Endothelial cell of umbilical vein (primary cell): ENCODE measurements at regions not wholly inside any gene's neighbourhood (a gene's known extent, or its start where the extent isn't known, plus 50 kb on each side); places are given as distances from the start of the nearest gene placed in this dataset.
"Not testable (repeated sequence)": the region's sequence is repeated elsewhere in the genome, so short reads cannot be mapped to it uniquely, and the experiment has no call there.

ENCODE experiments used
- BruUV-seq: library from RNA; stranded (reverse); fragments of 400-500 nt; replicated peaks from 2 replicates; lab custom pipeline; 2021; lab: Mats Ljungman, UMichigan
- CTCF ChIA-PET: fragments of 300-600, 350-600 bp; sonication (Branson Sonifier 250); formaldehyde crosslinking; loops from one replicate; lab custom pipeline; 2021; ENCODE audit warnings: antibody characterized with exemption, inconsistent platforms; lab: Charles Lee
- POLR2A ChIA-PET: fragments of 300-600, 350-600 bp; sonication (Branson Sonifier 250); formaldehyde crosslinking; loops from one replicate; lab custom pipeline; 2021; ENCODE audit warnings: antibody characterized with exemption, inconsistent platforms; lab: Charles Lee
- DNase-seq: peaks from one replicate; pipeline ENCODE4 v3.0.0-alpha.2; 2011; ENCODE audit warnings: low read depth, low spot score
- FAIRE-seq: peaks from 2 replicates; lab custom pipeline; 2011; peaks lifted over from hg19 to GRCh38; lab: Jason Lieb, UNC
- H2AFZ ChIP-seq: 2 replicates; pipeline ENCODE4 v1.6.0; 2012; ENCODE audit warnings: low read depth, low read length, control low read depth, inconsistent platforms
- H3K27ac ChIP-seq: 2 replicates; pipeline ENCODE4 v1.5.1; 2011; ENCODE audit warnings: low read depth, mild to moderate bottlenecking, control low read depth, low read length, moderate library complexity; ENCODE audit not compliant: insufficient read depth
- H3K27me3 ChIP-seq, 2 experiments: 2 replicates each; pipeline versions ENCODE4 v1.6.0 to v1.6.1; 2011; ENCODE audit warnings: low read length in 2 of 2, mixed read lengths in 1 of 2; ENCODE audit not compliant: control insufficient read depth in 2 of 2, insufficient read depth in 2 of 2
- H3K36me3 ChIP-seq, 2 experiments: 2 replicates in 1 of 2; 3 replicates in 1 of 2; pipeline ENCODE4 v1.5.1; 2011; ENCODE audit warnings: low read length in 2 of 2, mild to moderate bottlenecking in 1 of 2, moderate library complexity in 1 of 2; ENCODE audit not compliant: control insufficient read depth in 2 of 2, insufficient read depth in 2 of 2; ENCODE audit errors: extremely low read depth in 1 of 2
- H3K4me1 ChIP-seq: 3 replicates; pipeline ENCODE4 v1.5.1; 2011; ENCODE audit warnings: mild to moderate bottlenecking, low read length; ENCODE audit not compliant: control insufficient read depth, insufficient read depth; ENCODE audit errors: extremely low read depth
- H3K4me2 ChIP-seq: 2 replicates; pipeline ENCODE4 v1.6.1; 2011; ENCODE audit warnings: low read length, control low read depth, mixed read lengths; ENCODE audit not compliant: insufficient read depth
- H3K4me3 ChIP-seq, 3 experiments: fragments of 200-600 bp in 1 of 3; sonication (generic), shearing (Covaris generic) in 1 of 3; replicated peaks in 1 of 3; 2 replicates each; pipeline ENCODE4 v1.5.1; 2011 to 2016; ENCODE audit warnings: control low read depth in 3 of 3, low read length in 3 of 3, mild to moderate bottlenecking in 2 of 3, inconsistent platforms in 1 of 3, low read depth in 1 of 3, moderate library complexity in 1 of 3; ENCODE audit not compliant: insufficient read depth in 1 of 3
- H3K79me2 ChIP-seq: 2 replicates; pipeline ENCODE4 v1.6.0; 2012; ENCODE audit warnings: low read length, inconsistent platforms; ENCODE audit not compliant: control insufficient read depth, insufficient read depth
- H3K9ac ChIP-seq: replicated peaks from 2 replicates; pipeline ENCODE3; 2011; ENCODE audit warnings: low read length, control low read depth; ENCODE audit not compliant: insufficient read depth; ENCODE audit errors: extremely low read depth
- H3K9me1 ChIP-seq: replicated peaks from 3 replicates; pipeline ENCODE4 v1.6.0; 2011; ENCODE audit warnings: mild to moderate bottlenecking, low read length; ENCODE audit not compliant: control insufficient read depth, insufficient read depth; ENCODE audit errors: extremely low read depth
- H3K9me3 ChIP-seq: replicated peaks from 2 replicates; pipeline ENCODE4 v1.5.1; 2012; ENCODE audit warnings: low read length, inconsistent platforms; ENCODE audit not compliant: control insufficient read depth, insufficient read depth
- H4K20me1 ChIP-seq: replicated peaks from 2 replicates; pipeline ENCODE3; 2011; ENCODE audit warnings: mild to moderate bottlenecking, low read length; ENCODE audit not compliant: control insufficient read depth, insufficient read depth; ENCODE audit errors: extremely low read depth
- CTCF ChIP-seq, 2 donors: IDR thresholded peaks; 1 replicate in 1 of 2; 2 replicates in 1 of 2; pipeline ENCODE4 v1.5.1; 2011; ENCODE audit warnings: low read length in 2 of 2, mild to moderate bottlenecking in 2 of 2, moderate library complexity in 2 of 2, control low read depth in 1 of 2, inconsistent platforms in 1 of 2, low read depth in 1 of 2; ENCODE audit not compliant: insufficient read depth in 1 of 2; ENCODE audit errors: extremely low read depth in 1 of 2
- EZH2 ChIP-seq: IDR thresholded peaks from 2 replicates; pipeline ENCODE4 v1.6.1; 2012; ENCODE audit warnings: borderline replicate concordance, low read depth, mild to moderate bottlenecking, moderate library complexity, low read length, inconsistent platforms; ENCODE audit not compliant: severe bottlenecking
- FOS ChIP-seq: IDR thresholded peaks from 2 replicates; pipeline ENCODE4 v1.6.1; 2011; ENCODE audit warnings: mild to moderate bottlenecking, low read length, moderate library complexity, borderline replicate concordance; ENCODE audit not compliant: insufficient read depth
- GATA2 ChIP-seq: IDR thresholded peaks from 2 replicates; pipeline ENCODE4 v1.7.0; 2011; ENCODE audit warnings: low read depth, mild to moderate bottlenecking, moderate library complexity, mixed read lengths, low read length; ENCODE audit not compliant: insufficient read length, insufficient read depth
- JUN ChIP-seq: IDR thresholded peaks from 2 replicates; pipeline ENCODE4 v1.6.1; 2011; ENCODE audit warnings: borderline replicate concordance, low read depth; ENCODE audit not compliant: insufficient read length, insufficient read depth
- MAX ChIP-seq: IDR thresholded peaks from 2 replicates; pipeline ENCODE4 v1.6.1; 2011; ENCODE audit not compliant: insufficient read depth, insufficient read length
- MYC ChIP-seq: IDR thresholded peaks from one replicate; pipeline ENCODE4 v1.6.1; 2011; ENCODE audit warnings: mild to moderate bottlenecking, low read depth, low read length
- POLR2A ChIP-seq: IDR thresholded peaks from 2 replicates; pipeline ENCODE4 v1.6.1; 2012; ENCODE audit warnings: low read depth, mild to moderate bottlenecking, control low read depth, low read length
- POLR2AphosphoS5 ChIP-seq: IDR thresholded peaks from 2 replicates; pipeline ENCODE4 v1.6.1; 2012; ENCODE audit warnings: low read depth, mild to moderate bottlenecking, control low read depth, low read length, moderate library complexity; ENCODE audit not compliant: insufficient read depth
- dilution Hi-C: fragments of 300-500 bp; cut with MboI; formaldehyde crosslinking; loops from one replicate; pipeline ENCODE4 v1.15.0; 2019; ENCODE audit warnings: low sequenced_read_pairs; ENCODE audit not compliant: extremely low pct_ligation_motif_present
- intact Hi-C: fragments of 100-400 bp; cut with micrococcal nuclease; formaldehyde crosslinking; loops from one replicate; pipeline ENCODE4 v1.10.0; 2022

GRCh38 chr1:176315519-176316220 lies 108.6 kb upstream of the COP1 start:
- Histone ChIP-seq H3K4me1 (no peaks in the 10 kb centered on the region), H3K9ac (no peak overlapping the region), H3K4me3 (no peak overlapping the region), H3K9me3 (no peaks in the 10 kb centered on the region), H3K9me1 (no peaks in the 10 kb centered on the region), H3K36me3 (no peaks in the 10 kb centered on the region), H3K79me2 (no peaks in the 10 kb centered on the region), H3K27me3 (no peaks in the 10 kb centered on the region), H3K27ac (no peak overlapping the region), H4K20me1 (no peaks in the 10 kb centered on the region), H2AFZ (no peak overlapping the region), H3K4me2 (no peak overlapping the region)
- no peak for DNase-seq
- no peak for FAIRE-seq
- TF ChIP-seq POLR2A (no peak), GATA2 (no peak), POLR2AphosphoS5 (no peak), MYC (no peak), CTCF (IDR thresholded peaks at IDR 0.05; ENCODE audit: extremely low read depth in 1 of 2, insufficient read depth in 1 of 2, low read depth in 1 of 2, low read length in 2 of 2) (no peak), FOS (no peak), MAX (no peak), EZH2 (no peak), JUN (no peak)
- ChIA-PET POLR2A (no interaction called here), CTCF (no interaction called here)
- no TSS peak for BruUV-seq
- intact Hi-C loops (no loop called here), dilution Hi-C loops (no loop called here)

- BruUV-seq, FAIRE-seq, H3K9ac ChIP-seq, H4K20me1 ChIP-seq, H3K9me3 ChIP-seq, H3K9me1 ChIP-seq, intact Hi-C loops, H3K79me2 ChIP-seq, CTCF ChIA-PET, H3K27ac ChIP-seq, POLR2A ChIA-PET, H3K27me3 ChIP-seq, H3K4me3 ChIP-seq, H3K4me1 ChIP-seq, dilution Hi-C loops, H3K4me2 ChIP-seq, H2AFZ ChIP-seq, H3K36me3 ChIP-seq, DNase-seq: not testable (repeated sequence)
These were observed 89.5 kb upstream of the COP1 start for GRCh38 chr1:176296602-176297001.
